A204.1 (cell line): ENCODE measurements at regions not wholly inside any gene's neighbourhood (a gene's known extent, or its start where the extent isn't known, plus 50 kb on each side); places are given as distances from the start of the nearest gene placed in this dataset.

ENCODE experiments used
- FAIRE-seq: peaks from 2 replicates; lab custom pipeline; 2012; peaks lifted over from hg19 to GRCh38; lab: Jason Lieb, UNC

GRCh38 chrX:45743081-45743533 is 542.4 kb upstream of the DIPK2B start:
- no peak for FAIRE-seq

GRCh38 chrX:45740291-45740690 is 539.6 kb upstream of the DIPK2B start:
- FAIRE-seq: no peak

- FAIRE-seq: no peak
These were observed 534.9 kb upstream of the DIPK2B start for GRCh38 chrX:45735571-45735970.

GRCh38 chrX:45731448-45731847 is 530.8 kb upstream of the DIPK2B start:
- no peak for FAIRE-seq

- no peak for FAIRE-seq
These were observed 527.1 kb upstream of the DIPK2B start for GRCh38 chrX:45727761-45728160.

- FAIRE-seq: no peak
These were observed 521.8 kb upstream of the DIPK2B start for GRCh38 chrX:45722471-45722870.

GRCh38 chrX:45719751-45720501 is 519.2 kb upstream of the DIPK2B start:
- FAIRE-seq: no peak

GRCh38 chrX:45718676-45719075 is 518.0 kb upstream of the DIPK2B start:
- no peak for FAIRE-seq

- no peak for FAIRE-seq
These were observed 516.1 kb upstream of the DIPK2B start for GRCh38 chrX:45716750-45717149.

GRCh38 chrX:45715748-45716147 is 515.1 kb upstream of the DIPK2B start:
- FAIRE-seq: no peak

- no peak for FAIRE-seq
These were observed 514.2 kb upstream of the DIPK2B start for GRCh38 chrX:45714866-45715265.

GRCh38 chrX:45712067-45712466 is 511.4 kb upstream of the DIPK2B start:
- FAIRE-seq: no peak

- FAIRE-seq: no peak
These were observed 510.6 kb upstream of the DIPK2B start for GRCh38 chrX:45711231-45711630.

GRCh38 chrX:45710081-45710801 is 509.6 kb upstream of the DIPK2B start:
- FAIRE-seq: no peak

- FAIRE-seq: no peak
These were observed 508.7 kb upstream of the DIPK2B start for GRCh38 chrX:45709381-45709780.

- no peak for FAIRE-seq
These were observed 498.5 kb upstream of the DIPK2B start for GRCh38 chrX:45699158-45699557.

GRCh38 chrX:45697591-45697990 is 496.9 kb upstream of the DIPK2B start:
- no peak for FAIRE-seq

- no peak for FAIRE-seq
These were observed 496.1 kb upstream of the DIPK2B start for GRCh38 chrX:45696736-45697135.

GRCh38 chrX:45689971-45690370 is 489.3 kb upstream of the DIPK2B start:
- no peak for FAIRE-seq

GRCh38 chrX:45683914-45684313 is 483.2 kb upstream of the DIPK2B start:
- FAIRE-seq: no peak

- FAIRE-seq: no peak
These were observed 481.2 kb upstream of the DIPK2B start for GRCh38 chrX:45681891-45682290.

- no peak for FAIRE-seq
These were observed 469.2 kb upstream of the DIPK2B start for GRCh38 chrX:45669715-45670340.

GRCh38 chrX:45668686-45669443 is 468.2 kb upstream of the DIPK2B start:
- no peak for FAIRE-seq
